Ecto neural progenitor cell (in vitro differentiated cells): ENCODE measurements at regions not wholly inside any gene's neighbourhood (a gene's known extent, or its start where the extent isn't known, plus 50 kb on each side); places are given as distances from the start of the nearest gene placed in this dataset.

Experiments
- DNase-seq: peaks from one replicate; pipeline ENCODE4 v3.0.0-alpha.2; 2018; ENCODE audit warnings: low spot score

- DNase-seq = no peak
Measured at GRCh38 chr2:19545507-19545906, 187.1 kb upstream of the OSR1 start.

GRCh38 chr2:19543663-19544383 lies 185.4 kb upstream of the OSR1 start:
- no peak for DNase-seq

- no peak for DNase-seq
Measured at GRCh38 chr2:19542796-19543662, 184.6 kb upstream of the OSR1 start.

GRCh38 chr2:19541884-19542283 lies 183.5 kb upstream of the OSR1 start:
- DNase-seq = no peak

GRCh38 chr2:19540739-19541525 lies 182.5 kb upstream of the OSR1 start:
- DNase-seq = no peak

GRCh38 chr2:19538411-19538963 lies 180.1 kb upstream of the OSR1 start:
- DNase-seq = no peak

- peak; percentile 49 for DNase-seq
Measured at GRCh38 chr2:19536136-19536535, 177.7 kb upstream of the OSR1 start.

GRCh38 chr2:19532547-19533196 lies 174.2 kb upstream of the OSR1 start:
- no peak for DNase-seq

GRCh38 chr2:19529677-19530076 lies 171.3 kb upstream of the OSR1 start:
- no peak for DNase-seq

- no peak for DNase-seq
Measured at GRCh38 chr2:19527771-19528170, 169.3 kb upstream of the OSR1 start.

GRCh38 chr2:19525313-19525712 lies 166.9 kb upstream of the OSR1 start:
- no peak for DNase-seq

GRCh38 chr2:19519045-19519444 lies 160.6 kb upstream of the OSR1 start:
- no peak for DNase-seq

- no peak for DNase-seq
Measured at GRCh38 chr2:19507137-19507536, 148.7 kb upstream of the OSR1 start.

- DNase-seq = no peak
Measured at GRCh38 chr2:19505199-19506136, 147.0 kb upstream of the OSR1 start.

GRCh38 chr2:19504400-19505198 lies 146.2 kb upstream of the OSR1 start:
- DNase-seq = no peak

GRCh38 chr2:19503915-19504314 lies 145.5 kb upstream of the OSR1 start:
- DNase-seq = no peak

GRCh38 chr2:19503406-19503805 lies 145.0 kb upstream of the OSR1 start:
- no peak for DNase-seq

GRCh38 chr2:19500126-19500525 lies 141.7 kb upstream of the OSR1 start:
- no peak for DNase-seq

GRCh38 chr2:19496646-19497045 lies 138.2 kb upstream of the OSR1 start:
- DNase-seq = no peak

- no peak for DNase-seq
Measured at GRCh38 chr2:19494241-19494640, 135.8 kb upstream of the OSR1 start.
